ENCODE measurements at regions not wholly inside any gene's neighbourhood (a gene's known extent, or its start where the extent isn't known, plus 50 kb on each side); places are given as distances from the start of the nearest gene placed in this dataset.
A peak's percentile ranks its signal among the peaks of the same experiment; 100 is the strongest.

DNA sequence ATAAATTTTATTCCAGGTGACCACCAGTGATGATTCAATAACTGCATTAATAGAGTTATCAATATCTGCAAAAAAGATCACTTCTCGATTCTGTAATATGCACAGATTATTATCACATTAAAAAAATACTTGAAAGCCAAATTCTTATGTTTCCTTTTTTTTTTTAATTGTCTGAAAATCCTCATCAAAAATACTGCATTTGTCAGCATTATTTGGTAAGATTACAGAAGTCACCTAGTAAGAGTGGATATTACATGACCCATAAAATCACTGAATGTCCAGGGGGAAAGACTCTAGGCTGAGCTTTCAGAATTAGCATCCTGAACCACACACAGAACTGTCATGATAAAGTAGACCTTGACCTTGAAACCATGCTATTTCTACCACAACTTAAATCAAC, 617.2 kb upstream of the CDH7 start:
- TF ChIP-seq CTCF (IDR thresholded peaks at IDR 0.05; ENCODE audit: borderline replicate concordance), result no peak
- intact Hi-C loops (cut with micrococcal nuclease), result no loop called here
- DNase-seq, result no peak
- H3K4me3 ChIP-seq, result no peak overlapping the region
- no peaks in the 10 kb centered on the region for H3K27me3 ChIP-seq (ENCODE audit: low read depth)
- no peaks in the 10 kb centered on the region for H3K36me3 ChIP-seq
- H3K27ac ChIP-seq (replicated peaks), result no peak overlapping the region
- no peaks in the 10 kb centered on the region for H3K4me1 ChIP-seq
- H3K9me3 ChIP-seq (replicated peaks), result peaks cover 13% of the 10 kb centered on the region

DNA sequence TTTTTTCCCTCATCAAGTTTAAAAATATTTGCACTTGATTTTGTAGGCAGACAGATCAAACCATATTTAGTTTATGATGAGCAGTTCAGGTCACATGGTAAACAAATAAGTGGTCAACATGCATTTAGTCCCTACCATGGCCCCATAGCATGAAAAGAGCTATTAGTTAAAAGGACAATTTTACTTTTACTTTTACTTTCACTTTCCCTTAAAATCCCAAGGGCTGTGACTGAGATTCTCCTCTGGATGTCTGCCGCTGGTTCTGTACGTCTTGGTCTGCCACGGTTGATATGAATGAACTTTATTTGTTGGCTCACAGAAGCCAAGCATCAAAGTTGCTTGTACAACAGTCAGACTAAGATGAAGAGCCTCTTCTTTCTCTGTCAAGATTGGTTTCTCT, 626.2 kb upstream of the CDH7 start:
- Histone ChIP-seq H3K9me3 (replicated peaks) (peaks cover 22% of the 10 kb centered on the region), H3K4me1 (no peaks in the 10 kb centered on the region), H3K27me3 (ENCODE audit: low read depth) (no peaks in the 10 kb centered on the region), H3K36me3 (no peaks in the 10 kb centered on the region), H3K4me3 (peak overlapping the region; percentile 43), H3K27ac (replicated peaks) (no peak overlapping the region)
- DNase-seq, result no peak
- intact Hi-C loops (cut with micrococcal nuclease), result no loop called here
- TF ChIP-seq CTCF (IDR thresholded peaks at IDR 0.05; ENCODE audit: borderline replicate concordance), result no peak

- Histone ChIP-seq H3K27me3 (ENCODE audit: low read depth) (no peaks in the 10 kb centered on the region), H3K4me1 (no peaks in the 10 kb centered on the region), H3K4me3 (no peak overlapping the region), H3K9me3 (replicated peaks) (peaks cover 8% of the 10 kb centered on the region), H3K36me3 (no peaks in the 10 kb centered on the region), H3K27ac (replicated peaks) (no peak overlapping the region)
- no peak for DNase-seq
- intact Hi-C loops (cut with micrococcal nuclease), result no loop called here
- no peak for TF ChIP-seq CTCF (IDR thresholded peaks at IDR 0.05; ENCODE audit: borderline replicate concordance)
These were observed 646.9 kb upstream of the CDH7 start for GRCh38 chr18:65103864-65104263.

DNA sequence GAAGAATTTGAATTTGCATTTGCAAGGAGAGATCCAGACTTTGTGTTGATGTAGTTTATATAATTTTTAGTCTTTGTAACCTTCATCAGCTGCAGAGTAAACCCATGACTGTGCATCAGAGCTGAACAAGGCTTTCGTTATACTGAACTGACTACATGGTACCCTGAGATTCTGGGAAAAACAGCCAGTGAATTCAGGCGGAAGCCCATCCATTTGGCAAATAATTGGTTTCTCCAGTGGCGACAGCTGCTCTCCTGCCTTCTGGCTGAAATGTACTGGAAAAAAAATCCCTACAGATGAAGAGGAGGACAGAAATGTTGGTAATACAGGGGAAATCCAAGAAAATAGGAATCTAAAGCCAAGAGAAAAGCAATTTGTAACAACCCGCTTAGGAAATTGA, 657.5 kb upstream of the CDH7 start:
- TF ChIP-seq CTCF (IDR thresholded peaks at IDR 0.05; ENCODE audit: borderline replicate concordance), result no peak
- Histone ChIP-seq H3K27ac (replicated peaks) (no peak overlapping the region), H3K9me3 (replicated peaks) (no peaks in the 10 kb centered on the region), H3K36me3 (no peaks in the 10 kb centered on the region), H3K27me3 (ENCODE audit: low read depth) (no peaks in the 10 kb centered on the region), H3K4me3 (no peak overlapping the region), H3K4me1 (no peaks in the 10 kb centered on the region)
- intact Hi-C loops (cut with micrococcal nuclease), result no loop called here
- no peak for DNase-seq

GRCh38 chr18:65091744-65092329, 659.0 kb upstream of the CDH7 start:
- Histone ChIP-seq H3K4me3 (no peak overlapping the region), H3K27me3 (ENCODE audit: low read depth) (no peaks in the 10 kb centered on the region), H3K36me3 (no peaks in the 10 kb centered on the region), H3K4me1 (no peaks in the 10 kb centered on the region), H3K27ac (replicated peaks) (no peak overlapping the region), H3K9me3 (replicated peaks) (no peaks in the 10 kb centered on the region)
- TF ChIP-seq CTCF (IDR thresholded peaks at IDR 0.05; ENCODE audit: borderline replicate concordance), result peak; percentile 68
- intact Hi-C loops (cut with micrococcal nuclease), result no loop called here
- DNase-seq, result no peak
